ENCODE measurements at regions not wholly inside any gene's neighbourhood (a gene's known extent, or its start where the extent isn't known, plus 50 kb on each side); places are given as distances from the start of the nearest gene placed in this dataset.

DNA sequence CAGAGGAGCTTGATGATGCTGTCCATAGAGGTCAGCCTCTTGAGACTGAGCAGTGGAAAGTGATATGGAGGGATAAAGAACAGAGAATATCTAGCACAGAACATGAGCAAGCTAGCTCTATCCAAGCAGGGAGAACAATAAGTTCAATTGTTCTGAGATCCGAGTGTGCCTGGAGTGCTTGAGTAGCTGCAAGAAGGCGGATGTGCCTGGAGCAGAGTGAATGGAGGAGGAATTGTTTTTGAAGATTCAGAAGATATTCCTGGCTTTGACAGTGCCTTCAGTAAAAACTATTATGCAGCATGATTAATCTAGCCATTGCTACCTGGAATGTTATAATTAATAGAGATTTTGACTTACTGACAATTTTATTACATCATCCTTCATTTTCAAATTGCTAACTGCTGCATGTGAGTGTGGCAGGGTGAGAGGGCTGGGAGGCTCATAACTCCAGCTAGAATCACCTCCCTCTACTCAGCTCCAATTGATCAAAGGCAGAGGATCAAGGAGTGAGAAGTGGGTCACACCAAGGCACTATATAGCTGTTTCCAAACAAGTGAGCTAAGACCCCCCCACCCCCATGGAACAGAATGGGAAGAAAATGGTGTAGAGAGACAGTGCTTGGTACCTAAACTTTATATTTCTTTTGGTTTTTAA is 302.8 kb downstream of the ADRA2A start (continued):
- TF ChIP-seq, protein P1, sequence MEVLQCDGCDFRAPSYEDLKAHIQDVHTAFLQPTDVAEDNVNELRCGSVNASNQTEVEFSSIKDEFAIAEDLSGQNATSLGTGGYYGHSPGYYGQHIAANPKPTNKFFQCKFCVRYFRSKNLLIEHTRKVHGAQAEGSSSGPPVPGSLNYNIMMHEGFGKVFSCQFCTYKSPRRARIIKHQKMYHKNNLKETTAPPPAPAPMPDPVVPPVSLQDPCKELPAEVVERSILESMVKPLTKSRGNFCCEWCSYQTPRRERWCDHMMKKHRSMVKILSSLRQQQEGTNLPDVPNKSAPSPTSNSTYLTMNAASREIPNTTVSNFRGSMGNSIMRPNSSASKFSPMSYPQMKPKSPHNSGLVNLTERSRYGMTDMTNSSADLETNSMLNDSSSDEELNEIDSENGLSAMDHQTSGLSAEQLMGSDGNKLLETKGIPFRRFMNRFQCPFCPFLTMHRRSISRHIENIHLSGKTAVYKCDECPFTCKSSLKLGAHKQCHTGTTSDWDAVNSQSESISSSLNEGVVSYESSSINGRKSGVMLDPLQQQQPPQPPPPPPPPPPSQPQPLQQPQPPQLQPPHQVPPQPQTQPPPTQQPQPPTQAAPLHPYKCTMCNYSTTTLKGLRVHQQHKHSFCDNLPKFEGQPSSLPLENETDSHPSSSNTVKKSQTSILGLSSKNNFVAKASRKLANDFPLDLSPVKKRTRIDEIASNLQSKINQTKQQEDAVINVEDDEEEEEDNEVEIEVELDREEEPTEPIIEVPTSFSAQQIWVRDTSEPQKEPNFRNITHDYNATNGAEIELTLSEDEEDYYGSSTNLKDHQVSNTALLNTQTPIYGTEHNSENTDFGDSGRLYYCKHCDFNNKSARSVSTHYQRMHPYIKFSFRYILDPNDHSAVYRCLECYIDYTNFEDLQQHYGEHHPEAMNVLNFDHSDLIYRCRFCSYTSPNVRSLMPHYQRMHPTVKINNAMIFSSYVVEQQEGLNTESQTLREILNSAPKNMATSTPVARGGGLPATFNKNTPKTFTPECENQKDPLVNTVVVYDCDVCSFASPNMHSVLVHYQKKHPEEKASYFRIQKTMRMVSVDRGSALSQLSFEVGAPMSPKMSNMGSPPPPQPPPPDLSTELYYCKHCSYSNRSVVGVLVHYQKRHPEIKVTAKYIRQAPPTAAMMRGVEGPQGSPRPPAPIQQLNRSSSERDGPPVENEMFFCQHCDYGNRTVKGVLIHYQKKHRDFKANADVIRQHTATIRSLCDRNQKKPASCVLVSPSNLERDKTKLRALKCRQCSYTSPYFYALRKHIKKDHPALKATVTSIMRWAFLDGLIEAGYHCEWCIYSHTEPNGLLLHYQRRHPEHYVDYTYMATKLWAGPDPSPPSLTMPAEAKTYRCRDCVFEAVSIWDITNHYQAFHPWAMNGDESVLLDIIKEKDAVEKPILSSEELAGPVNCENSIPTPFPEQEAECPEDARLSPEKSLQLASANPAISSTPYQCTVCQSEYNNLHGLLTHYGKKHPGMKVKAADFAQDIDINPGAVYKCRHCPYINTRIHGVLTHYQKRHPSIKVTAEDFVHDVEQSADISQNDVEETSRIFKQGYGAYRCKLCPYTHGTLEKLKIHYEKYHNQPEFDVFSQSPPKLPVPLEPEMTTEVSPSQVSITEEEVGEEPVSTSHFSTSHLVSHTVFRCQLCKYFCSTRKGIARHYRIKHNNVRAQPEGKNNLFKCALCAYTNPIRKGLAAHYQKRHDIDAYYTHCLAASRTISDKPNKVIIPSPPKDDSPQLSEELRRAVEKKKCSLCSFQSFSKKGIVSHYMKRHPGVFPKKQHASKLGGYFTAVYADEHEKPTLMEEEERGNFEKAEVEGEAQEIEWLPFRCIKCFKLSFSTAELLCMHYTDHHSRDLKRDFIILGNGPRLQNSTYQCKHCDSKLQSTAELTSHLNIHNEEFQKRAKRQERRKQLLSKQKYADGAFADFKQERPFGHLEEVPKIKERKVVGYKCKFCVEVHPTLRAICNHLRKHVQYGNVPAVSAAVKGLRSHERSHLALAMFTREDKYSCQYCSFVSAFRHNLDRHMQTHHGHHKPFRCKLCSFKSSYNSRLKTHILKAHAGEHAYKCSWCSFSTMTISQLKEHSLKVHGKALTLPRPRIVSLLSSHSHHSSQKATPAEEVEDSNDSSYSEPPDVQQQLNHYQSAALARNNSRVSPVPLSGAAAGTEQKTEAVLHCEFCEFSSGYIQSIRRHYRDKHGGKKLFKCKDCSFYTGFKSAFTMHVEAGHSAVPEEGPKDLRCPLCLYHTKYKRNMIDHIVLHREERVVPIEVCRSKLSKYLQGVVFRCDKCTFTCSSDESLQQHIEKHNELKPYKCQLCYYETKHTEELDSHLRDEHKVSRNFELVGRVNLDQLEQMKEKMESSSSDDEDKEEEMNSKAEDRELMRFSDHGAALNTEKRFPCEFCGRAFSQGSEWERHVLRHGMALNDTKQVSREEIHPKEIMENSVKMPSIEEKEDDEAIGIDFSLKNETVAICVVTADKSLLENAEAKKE (CRISPR knock-in tag; IDR thresholded peaks at IDR 0.05): no peak
- TF ChIP-seq ZNF114 (CRISPR knock-in tag; IDR thresholded peaks at IDR 0.05): no peak
- TF ChIP-seq, protein P2, sequence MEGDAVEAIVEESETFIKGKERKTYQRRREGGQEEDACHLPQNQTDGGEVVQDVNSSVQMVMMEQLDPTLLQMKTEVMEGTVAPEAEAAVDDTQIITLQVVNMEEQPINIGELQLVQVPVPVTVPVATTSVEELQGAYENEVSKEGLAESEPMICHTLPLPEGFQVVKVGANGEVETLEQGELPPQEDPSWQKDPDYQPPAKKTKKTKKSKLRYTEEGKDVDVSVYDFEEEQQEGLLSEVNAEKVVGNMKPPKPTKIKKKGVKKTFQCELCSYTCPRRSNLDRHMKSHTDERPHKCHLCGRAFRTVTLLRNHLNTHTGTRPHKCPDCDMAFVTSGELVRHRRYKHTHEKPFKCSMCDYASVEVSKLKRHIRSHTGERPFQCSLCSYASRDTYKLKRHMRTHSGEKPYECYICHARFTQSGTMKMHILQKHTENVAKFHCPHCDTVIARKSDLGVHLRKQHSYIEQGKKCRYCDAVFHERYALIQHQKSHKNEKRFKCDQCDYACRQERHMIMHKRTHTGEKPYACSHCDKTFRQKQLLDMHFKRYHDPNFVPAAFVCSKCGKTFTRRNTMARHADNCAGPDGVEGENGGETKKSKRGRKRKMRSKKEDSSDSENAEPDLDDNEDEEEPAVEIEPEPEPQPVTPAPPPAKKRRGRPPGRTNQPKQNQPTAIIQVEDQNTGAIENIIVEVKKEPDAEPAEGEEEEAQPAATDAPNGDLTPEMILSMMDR (conservative IDR thresholded peaks at IDR 0.05; ENCODE audit: low read depth in 2 of 2): no peak
- no peak for TF ChIP-seq JUNB (IDR thresholded peaks at IDR 0.05; ENCODE audit: unreplicated experiment)
- TF ChIP-seq EZH2 (IDR thresholded peaks at IDR 0.05; ENCODE audit: low read depth, unreplicated experiment): no peak

DNA sequence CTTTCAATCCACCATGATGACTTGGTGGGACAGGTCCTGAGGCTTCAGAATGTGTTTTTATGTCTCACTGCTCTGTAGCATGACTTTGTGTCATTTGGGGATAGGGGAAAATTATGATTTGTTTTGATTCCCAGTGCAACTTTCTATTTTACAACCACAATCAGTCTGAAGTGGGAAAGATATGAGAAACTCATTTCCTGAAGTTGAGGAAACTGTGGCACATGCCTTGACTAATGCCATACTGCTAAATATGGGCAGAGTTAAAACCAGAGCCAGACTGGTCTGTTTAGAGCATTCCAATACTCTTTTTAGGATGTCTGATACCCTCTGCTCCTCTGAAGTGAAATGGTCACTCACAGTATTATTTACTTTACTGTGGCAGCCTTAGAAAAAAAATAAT is 307.7 kb downstream of the ADRA2A start:
- no peaks in the 10 kb centered on the region for H3K36me3 ChIP-seq (ENCODE audit: insufficient read depth)
- no peak for ATAC-seq
- peaks cover 2% of the 10 kb centered on the region for H3K27me3 Mint-ChIP-seq (ENCODE audit: insufficient read depth, low read depth, poor library complexity)
- no peaks in the 10 kb centered on the region for H3K4me1 Mint-ChIP-seq
- no peaks in the 10 kb centered on the region for H3K4me1 ChIP-seq (ENCODE audit: insufficient read depth)
- no peak overlapping the region for H2AFZ ChIP-seq
- no peaks in the 10 kb centered on the region for H3K27me3 ChIP-seq (ENCODE audit: insufficient read depth)
- no peak overlapping the region for H3K4me3 ChIP-seq
- no peak overlapping the region for H3K27ac ChIP-seq (ENCODE audit: low read depth)
- H3K79me2 ChIP-seq (replicated peaks; ENCODE audit: insufficient read depth): no peaks in the 10 kb centered on the region
- no peaks in the 10 kb centered on the region for H4K20me1 ChIP-seq (replicated peaks; ENCODE audit: insufficient read depth)
- H3K9me2 ChIP-seq (ENCODE audit: insufficient read depth): peaks cover 13% of the 10 kb centered on the region
- no peaks in the 10 kb centered on the region; the same call in 2 of the 3 replicates for H3K36me3 Mint-ChIP-seq (ENCODE audit: low read depth)
- no peak overlapping the region for H3K27ac Mint-ChIP-seq
- no peaks in the 10 kb centered on the region for H3F3A ChIP-seq (replicated peaks; ENCODE audit: low read depth)
- no peak for DNase-seq (ENCODE audit: low spot score)
- H3K4me3 Mint-ChIP-seq: no peak overlapping the region
- peaks cover 22% of the 10 kb centered on the region for H3K9me3 Mint-ChIP-seq
- no peak overlapping the region for H3K4me2 ChIP-seq
- TF ChIP-seq, protein P3, sequence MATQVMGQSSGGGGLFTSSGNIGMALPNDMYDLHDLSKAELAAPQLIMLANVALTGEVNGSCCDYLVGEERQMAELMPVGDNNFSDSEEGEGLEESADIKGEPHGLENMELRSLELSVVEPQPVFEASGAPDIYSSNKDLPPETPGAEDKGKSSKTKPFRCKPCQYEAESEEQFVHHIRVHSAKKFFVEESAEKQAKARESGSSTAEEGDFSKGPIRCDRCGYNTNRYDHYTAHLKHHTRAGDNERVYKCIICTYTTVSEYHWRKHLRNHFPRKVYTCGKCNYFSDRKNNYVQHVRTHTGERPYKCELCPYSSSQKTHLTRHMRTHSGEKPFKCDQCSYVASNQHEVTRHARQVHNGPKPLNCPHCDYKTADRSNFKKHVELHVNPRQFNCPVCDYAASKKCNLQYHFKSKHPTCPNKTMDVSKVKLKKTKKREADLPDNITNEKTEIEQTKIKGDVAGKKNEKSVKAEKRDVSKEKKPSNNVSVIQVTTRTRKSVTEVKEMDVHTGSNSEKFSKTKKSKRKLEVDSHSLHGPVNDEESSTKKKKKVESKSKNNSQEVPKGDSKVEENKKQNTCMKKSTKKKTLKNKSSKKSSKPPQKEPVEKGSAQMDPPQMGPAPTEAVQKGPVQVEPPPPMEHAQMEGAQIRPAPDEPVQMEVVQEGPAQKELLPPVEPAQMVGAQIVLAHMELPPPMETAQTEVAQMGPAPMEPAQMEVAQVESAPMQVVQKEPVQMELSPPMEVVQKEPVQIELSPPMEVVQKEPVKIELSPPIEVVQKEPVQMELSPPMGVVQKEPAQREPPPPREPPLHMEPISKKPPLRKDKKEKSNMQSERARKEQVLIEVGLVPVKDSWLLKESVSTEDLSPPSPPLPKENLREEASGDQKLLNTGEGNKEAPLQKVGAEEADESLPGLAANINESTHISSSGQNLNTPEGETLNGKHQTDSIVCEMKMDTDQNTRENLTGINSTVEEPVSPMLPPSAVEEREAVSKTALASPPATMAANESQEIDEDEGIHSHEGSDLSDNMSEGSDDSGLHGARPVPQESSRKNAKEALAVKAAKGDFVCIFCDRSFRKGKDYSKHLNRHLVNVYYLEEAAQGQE (IDR thresholded peaks at IDR 0.05; ENCODE audit: unreplicated experiment): no peak
- TF ChIP-seq EZH2phosphoT487 (IDR thresholded peaks at IDR 0.05; ENCODE audit: unreplicated experiment): no peak
- TF ChIP-seq EZH2 (IDR thresholded peaks at IDR 0.05; ENCODE audit: low read depth, unreplicated experiment): no peak
- no peak for TF ChIP-seq CREB1 (CRISPR knock-in tag; IDR thresholded peaks at IDR 0.05; ENCODE audit: low read depth)
- TF ChIP-seq ZNF331 (CRISPR knock-in tag; IDR thresholded peaks at IDR 0.05; ENCODE audit: low read depth): no peak
- TF ChIP-seq, protein P4, sequence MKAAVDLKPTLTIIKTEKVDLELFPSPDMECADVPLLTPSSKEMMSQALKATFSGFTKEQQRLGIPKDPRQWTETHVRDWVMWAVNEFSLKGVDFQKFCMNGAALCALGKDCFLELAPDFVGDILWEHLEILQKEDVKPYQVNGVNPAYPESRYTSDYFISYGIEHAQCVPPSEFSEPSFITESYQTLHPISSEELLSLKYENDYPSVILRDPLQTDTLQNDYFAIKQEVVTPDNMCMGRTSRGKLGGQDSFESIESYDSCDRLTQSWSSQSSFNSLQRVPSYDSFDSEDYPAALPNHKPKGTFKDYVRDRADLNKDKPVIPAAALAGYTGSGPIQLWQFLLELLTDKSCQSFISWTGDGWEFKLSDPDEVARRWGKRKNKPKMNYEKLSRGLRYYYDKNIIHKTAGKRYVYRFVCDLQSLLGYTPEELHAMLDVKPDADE (IDR thresholded peaks at IDR 0.05): no peak
